Mammary epithelial cell (primary cell): ENCODE measurements at regions not wholly inside any gene's neighbourhood (a gene's known extent, or its start where the extent isn't known, plus 50 kb on each side); places are given as distances from the start of the nearest gene placed in this dataset.

Source experiments
- EZH2 ChIP-seq: IDR thresholded peaks from 2 replicates; pipeline ENCODE4 v1.6.1; 2012; ENCODE audit warnings: low read length, inconsistent platforms, borderline replicate concordance
- TF ChIP-seq, protein P1 (sequence below), 2 donors: IDR thresholded peaks in 1 of 2; conservative IDR thresholded peaks in 1 of 2; 2 replicates each; pipeline ENCODE4 v1.5.1; 2011 to 2012; ENCODE audit warnings: inconsistent platforms in 2 of 2, low read length in 2 of 2, mild to moderate bottlenecking in 2 of 2, control low read depth in 1 of 2, low read depth in 1 of 2; ENCODE audit not compliant: insufficient read depth in 1 of 2; ENCODE audit errors: extremely low read depth in 1 of 2

DNA sequence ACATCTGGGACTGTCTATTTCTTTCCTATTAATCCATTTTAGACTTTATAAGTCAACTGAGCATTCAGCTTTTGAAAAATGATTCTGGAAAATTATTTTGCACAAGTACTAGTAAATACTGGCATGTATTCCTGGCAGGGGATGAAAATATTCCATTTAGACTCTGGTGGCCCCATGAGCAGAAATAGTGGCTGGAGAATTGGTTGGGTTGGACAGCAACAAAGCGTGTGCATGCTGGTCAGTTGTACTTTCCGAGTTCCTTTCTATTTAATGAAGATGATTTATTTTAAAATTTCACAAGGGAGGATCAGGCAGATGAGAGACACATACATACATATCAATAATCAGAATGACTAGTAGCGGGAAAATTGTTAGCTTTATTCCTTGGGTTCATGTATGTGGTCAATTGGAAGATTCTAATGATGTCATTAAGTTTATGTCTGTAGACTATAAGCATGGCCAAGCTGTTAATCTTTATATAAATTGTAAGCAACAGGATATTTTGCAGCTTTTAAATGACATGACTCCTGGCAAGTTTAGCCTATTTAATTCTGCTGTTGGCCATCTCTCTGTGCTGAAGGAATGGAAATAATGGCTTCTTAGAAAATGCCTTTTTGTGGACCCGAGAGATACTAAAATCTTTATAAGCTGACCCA is 541.6 kb downstream of the SLC4A3 start:
- TF ChIP-seq, protein P1, sequence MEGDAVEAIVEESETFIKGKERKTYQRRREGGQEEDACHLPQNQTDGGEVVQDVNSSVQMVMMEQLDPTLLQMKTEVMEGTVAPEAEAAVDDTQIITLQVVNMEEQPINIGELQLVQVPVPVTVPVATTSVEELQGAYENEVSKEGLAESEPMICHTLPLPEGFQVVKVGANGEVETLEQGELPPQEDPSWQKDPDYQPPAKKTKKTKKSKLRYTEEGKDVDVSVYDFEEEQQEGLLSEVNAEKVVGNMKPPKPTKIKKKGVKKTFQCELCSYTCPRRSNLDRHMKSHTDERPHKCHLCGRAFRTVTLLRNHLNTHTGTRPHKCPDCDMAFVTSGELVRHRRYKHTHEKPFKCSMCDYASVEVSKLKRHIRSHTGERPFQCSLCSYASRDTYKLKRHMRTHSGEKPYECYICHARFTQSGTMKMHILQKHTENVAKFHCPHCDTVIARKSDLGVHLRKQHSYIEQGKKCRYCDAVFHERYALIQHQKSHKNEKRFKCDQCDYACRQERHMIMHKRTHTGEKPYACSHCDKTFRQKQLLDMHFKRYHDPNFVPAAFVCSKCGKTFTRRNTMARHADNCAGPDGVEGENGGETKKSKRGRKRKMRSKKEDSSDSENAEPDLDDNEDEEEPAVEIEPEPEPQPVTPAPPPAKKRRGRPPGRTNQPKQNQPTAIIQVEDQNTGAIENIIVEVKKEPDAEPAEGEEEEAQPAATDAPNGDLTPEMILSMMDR (conservative IDR thresholded peaks at IDR 0.05 in 1 of 2, IDR thresholded peaks at IDR 0.05 in 1 of 2; ENCODE audit: extremely low read depth in 1 of 2, insufficient read depth in 1 of 2, low read depth in 1 of 2, low read length in 2 of 2): no peak
- no peak for TF ChIP-seq EZH2
